ENCODE measurements at regions not wholly inside any gene's neighbourhood (a gene's known extent, or its start where the extent isn't known, plus 50 kb on each side); places are given as distances from the start of the nearest gene placed in this dataset.

DNA sequence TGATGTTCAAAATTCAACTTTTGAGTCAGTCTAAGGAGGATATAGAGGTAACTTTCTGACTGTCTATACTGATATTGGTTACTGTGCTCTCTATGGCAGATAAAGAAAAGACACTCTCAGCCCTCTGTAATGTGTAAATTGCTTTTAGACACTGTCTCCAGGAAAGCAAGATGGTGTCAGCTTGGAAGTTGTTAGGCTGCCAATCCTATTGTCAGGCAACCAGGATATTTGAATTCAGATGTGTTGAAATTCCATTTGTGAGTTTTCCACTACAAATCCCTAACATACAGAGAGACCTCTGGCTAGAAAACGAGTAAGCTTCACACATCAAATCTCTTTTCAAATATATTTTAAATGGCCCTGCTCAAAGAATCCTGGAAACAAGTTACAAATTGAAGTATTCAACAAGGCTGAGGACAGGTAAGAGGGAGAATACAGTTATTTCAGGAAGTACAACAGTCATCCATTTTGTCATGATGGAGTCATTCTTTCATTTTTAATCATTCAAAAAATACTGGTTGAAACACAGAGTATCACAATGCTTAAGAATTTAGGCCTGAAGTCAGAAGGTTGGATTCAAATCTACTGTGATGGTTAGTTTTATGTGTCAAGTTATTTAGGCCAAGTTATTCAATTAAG lies 312.0 kb downstream of the OLFM4 start:
- Histone ChIP-seq H3K56ac (replicated peaks; ENCODE audit: insufficient read length, low read depth, low read length) (no peak overlapping the region), H2BK20ac (ENCODE audit: low read length) (no peak overlapping the region), H4K20me1 (replicated peaks in 1 of 2; ENCODE audit: control insufficient read depth in 1 of 2, insufficient read depth in 2 of 2, low read length in 2 of 2) (no peaks in the 10 kb centered on the region), H2BK12ac (ENCODE audit: low read depth, low read length) (no peak overlapping the region), H3K9ac (replicated peaks in 1 of 4; ENCODE audit: extremely low read depth in 1 of 4, low read depth in 3 of 4, low read length in 3 of 4) (no peak overlapping the region), H2BK5ac (ENCODE audit: low read depth, low read length) (no peak overlapping the region), H4K91ac (replicated peaks; ENCODE audit: insufficient read length, low read length) (no peak overlapping the region), H3K4me1 (replicated peaks in 1 of 4; ENCODE audit: control insufficient read depth in 3 of 4, insufficient read depth in 4 of 4, low read length in 3 of 4) (peaks cover 5 to 15% (median 10%) of the 10 kb centered on the region in 4 experiments), H3K23ac (ENCODE audit: insufficient read length) (no peak overlapping the region), H2BK15ac (ENCODE audit: low read length) (no peak overlapping the region), H3K4me3 (ENCODE audit: extremely low read depth in 1 of 4, insufficient read depth in 2 of 4, low read depth in 3 of 4, low read length in 4 of 4) (no peak overlapping the region), H2BK120ac (replicated peaks; ENCODE audit: low read depth, low read length) (no peak overlapping the region), H3K27me3 (replicated peaks in 1 of 4; ENCODE audit: control insufficient read depth in 3 of 4, extremely low read depth in 1 of 4, insufficient read depth in 3 of 4, low read length in 3 of 4) (peaks cover 7 to 36% (median 22%) of the 10 kb centered on the region in 4 experiments; a peak in 6 of 7 replicates), H3K18ac (ENCODE audit: extremely low read depth, low read length) (no peak overlapping the region), H3K27ac (ENCODE audit: low read depth, low read length) (no peak overlapping the region), H3K79me1 (ENCODE audit: low read depth, low read length) (no peaks in the 10 kb centered on the region), H3K23me2 (ENCODE audit: low read depth, low read length) (peaks cover 7% of the 10 kb centered on the region; the same call in 1 of the 2 replicates), H3K36me3 (ENCODE audit: control insufficient read depth in 2 of 4, insufficient read depth in 4 of 4, low read length in 3 of 4) (no peaks in the 10 kb centered on the region), H4K8ac (ENCODE audit: extremely low read depth, insufficient read depth, low read length) (no peak overlapping the region), H3K79me2 (ENCODE audit: control insufficient read depth in 1 of 2, insufficient read depth in 2 of 2, low read length in 2 of 2) (no peaks in the 10 kb centered on the region), H3K14ac (ENCODE audit: insufficient read length) (no peak overlapping the region), H2AFZ (ENCODE audit: low read length) (no peak overlapping the region), H3K4me2 (ENCODE audit: insufficient read depth in 1 of 2, low read depth in 2 of 2, low read length in 2 of 2) (no peak overlapping the region), H2AK5ac (ENCODE audit: low read depth, low read length) (no peak overlapping the region), H3K9me3 (ENCODE audit: insufficient read depth in 2 of 2, low read depth in 1 of 2, low read length in 1 of 2) (no peaks in the 10 kb centered on the region), H3K4ac (replicated peaks; ENCODE audit: insufficient read length, low read depth, low read length) (no peak overlapping the region), H4K5ac (ENCODE audit: insufficient read length, low read depth, low read length) (no peak overlapping the region)
- WGBS, 2 experiments (ENCODE audit: extremely low coverage in 1 of 2, insufficient coverage in 1 of 2, insufficient read length in 1 of 2, insufficient replicate concordance in 2 of 2, low coverage in 1 of 2, low lambda C conversion rate in 2 of 2, missing lambda C conversion rate in 1 of 2): 72% methylated on average over 1 of the region's 1 CpG; no CpG with 5 or more reads in 1 of the 2 experiments
- ChIA-PET CTCF (ENCODE audit: partially characterized antibody) (interaction anchor here (0.7 to 3.6 kb wide), 5 partner anchors 11 to 442 kb away, joined by 3 to 15 read pairs (median 3); no protein-coding TSS in a partner anchor), POLR2A (ENCODE audit: partially characterized antibody) (no interaction called here)
- no peak for FAIRE-seq
- no peak for DNase-seq (ENCODE audit: low read depth in 1 of 2, low spot score in 2 of 2)
- TF ChIP-seq, protein P1, sequence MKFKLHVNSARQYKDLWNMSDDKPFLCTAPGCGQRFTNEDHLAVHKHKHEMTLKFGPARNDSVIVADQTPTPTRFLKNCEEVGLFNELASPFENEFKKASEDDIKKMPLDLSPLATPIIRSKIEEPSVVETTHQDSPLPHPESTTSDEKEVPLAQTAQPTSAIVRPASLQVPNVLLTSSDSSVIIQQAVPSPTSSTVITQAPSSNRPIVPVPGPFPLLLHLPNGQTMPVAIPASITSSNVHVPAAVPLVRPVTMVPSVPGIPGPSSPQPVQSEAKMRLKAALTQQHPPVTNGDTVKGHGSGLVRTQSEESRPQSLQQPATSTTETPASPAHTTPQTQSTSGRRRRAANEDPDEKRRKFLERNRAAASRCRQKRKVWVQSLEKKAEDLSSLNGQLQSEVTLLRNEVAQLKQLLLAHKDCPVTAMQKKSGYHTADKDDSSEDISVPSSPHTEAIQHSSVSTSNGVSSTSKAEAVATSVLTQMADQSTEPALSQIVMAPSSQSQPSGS (IDR thresholded peaks at IDR 0.05; ENCODE audit: low read length): no peak
- TF ChIP-seq POLR2AphosphoS5 (IDR thresholded peaks at IDR 0.05; ENCODE audit: low read depth, low read length) (no peak), SAP30 (IDR thresholded peaks at IDR 0.05; ENCODE audit: insufficient read depth, insufficient replicate concordance, low read length) (no peak)
